NCI-H1048 (cell line): ENCODE measurements at regions not wholly inside any gene's neighbourhood (a gene's known extent, or its start where the extent isn't known, plus 50 kb on each side); places are given as distances from the start of the nearest gene placed in this dataset.

ENCODE experiments used
- DNase-seq: peaks from one replicate; lab custom pipeline; 2025; lab: John Stamatoyannopoulos, UW

- no peak for DNase-seq
These were observed 97.1 kb upstream of the EPB41L3 start for GRCh38 chr18:5640939-5641338.

DNA sequence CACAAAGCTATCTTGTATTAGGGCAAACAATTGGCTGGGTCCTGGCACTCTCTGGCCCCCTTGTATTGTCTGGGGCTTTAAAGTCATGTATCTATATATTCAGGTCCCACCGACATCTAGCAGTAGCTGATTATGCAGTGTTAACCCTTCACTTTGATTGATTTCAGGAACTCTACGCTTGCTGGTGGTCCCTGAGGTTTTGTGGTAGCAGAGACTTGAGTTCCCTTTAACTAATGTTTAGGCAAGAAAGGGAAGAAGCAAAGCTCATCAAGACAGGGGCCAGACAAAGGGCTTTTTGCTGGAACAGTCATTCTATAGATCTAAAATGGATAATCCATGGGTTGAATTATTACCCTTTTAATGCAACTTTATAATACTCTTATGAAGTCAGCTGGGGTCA is 95.3 kb upstream of the EPB41L3 start:
- no peak for DNase-seq

GRCh38 chr18:5632041-5632440 is 88.2 kb upstream of the EPB41L3 start:
- no peak for DNase-seq

- no peak for DNase-seq
These were observed 87.2 kb upstream of the EPB41L3 start for GRCh38 chr18:5630900-5631413.

- peak; percentile 77 for DNase-seq
These were observed 86.5 kb upstream of the EPB41L3 start for GRCh38 chr18:5630057-5630899.

DNA sequence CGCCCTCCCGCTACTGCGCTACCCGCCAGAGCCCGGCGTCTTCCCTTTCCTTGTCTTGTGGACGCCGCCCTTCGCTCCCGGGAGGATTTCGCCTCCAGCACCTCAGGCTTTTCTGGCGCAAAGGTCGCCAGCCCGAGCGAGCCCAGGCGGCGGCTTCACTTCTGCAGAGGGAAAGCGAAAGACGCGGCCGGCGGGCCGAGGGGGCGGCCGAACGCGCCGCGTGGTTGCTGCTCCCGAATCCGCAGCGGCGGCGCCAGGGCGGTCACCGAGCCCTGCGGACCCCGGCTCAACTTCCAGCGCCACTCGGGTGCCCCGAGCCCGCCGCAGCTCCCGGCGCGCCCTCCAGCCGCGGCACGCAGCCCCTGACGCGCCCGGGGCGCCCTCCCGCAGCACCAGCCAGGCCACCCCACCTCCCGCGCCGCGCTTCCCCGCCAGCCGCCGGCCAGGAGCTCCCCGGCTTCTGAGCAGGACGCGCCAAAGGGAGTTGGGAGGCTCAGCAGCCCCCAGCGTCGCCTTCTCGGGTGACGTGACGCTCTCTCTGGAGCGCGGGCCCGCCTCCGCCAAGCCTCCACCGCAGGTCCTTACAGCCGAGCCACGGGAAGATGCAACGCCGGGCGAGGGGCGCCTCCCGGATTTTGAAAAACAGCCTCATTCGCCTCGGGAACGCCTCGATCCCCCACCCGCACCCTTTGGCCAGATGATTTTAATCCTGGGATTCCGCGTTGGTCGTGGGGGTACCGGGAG is 84.9 kb upstream of the EPB41L3 start:
- no peak for DNase-seq

DNA sequence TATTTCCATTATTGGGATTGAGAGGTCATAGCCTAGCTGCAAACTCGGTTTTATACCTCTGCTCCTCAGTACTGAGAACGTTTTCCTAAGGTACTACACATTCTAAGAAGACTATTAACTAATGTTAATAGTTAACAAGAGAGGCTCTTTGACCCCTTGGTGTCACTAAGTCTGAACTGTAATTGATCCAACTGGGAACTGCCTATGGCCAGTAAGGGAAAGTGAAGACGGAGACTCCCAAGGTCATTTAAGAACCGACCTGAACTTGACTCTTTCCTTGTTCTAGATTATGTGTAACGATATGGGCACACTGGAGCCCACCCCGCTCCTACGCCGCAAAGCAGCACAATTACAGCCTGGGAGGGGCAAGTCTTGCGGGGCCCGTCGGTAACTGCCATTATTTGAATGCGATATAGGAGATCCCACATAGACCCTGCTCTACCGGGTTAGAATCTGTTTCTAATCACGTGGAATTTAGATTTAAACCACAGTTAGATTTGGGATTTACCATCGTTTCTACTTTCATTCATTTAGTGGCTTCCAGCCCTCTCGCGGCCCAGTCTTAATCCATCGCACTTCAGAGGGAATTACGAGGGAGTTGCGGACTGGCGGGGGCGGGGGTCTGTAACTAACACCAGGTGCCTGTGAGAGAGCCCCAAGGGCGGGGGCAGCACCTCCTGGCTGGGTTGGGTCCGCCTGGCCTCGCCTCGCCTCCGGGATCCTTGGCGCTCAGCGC is 84.1 kb upstream of the EPB41L3 start:
- DNase-seq = no peak

GRCh38 chr18:5626130-5626880 is 82.5 kb upstream of the EPB41L3 start:
- DNase-seq = no peak

DNA sequence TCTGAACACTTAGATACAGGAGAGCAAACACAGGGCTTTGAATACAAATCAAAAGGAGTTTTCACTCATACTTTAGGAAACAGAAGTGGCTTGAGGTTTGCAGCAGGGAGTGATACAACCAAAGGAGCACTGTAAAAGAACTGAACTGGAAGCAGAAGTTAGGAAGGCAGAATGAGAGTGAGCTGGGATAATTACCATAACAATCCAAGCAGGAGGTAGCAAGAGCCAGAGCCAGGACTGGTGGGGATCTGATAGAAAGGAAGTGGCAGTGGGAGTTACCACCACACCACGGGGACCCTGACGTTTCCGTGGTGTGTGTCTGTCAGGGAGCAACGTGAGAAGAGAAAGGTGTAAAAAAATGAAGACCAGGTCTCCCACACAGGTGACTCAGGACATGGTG is 81.3 kb upstream of the EPB41L3 start:
- DNase-seq = no peak

DNA sequence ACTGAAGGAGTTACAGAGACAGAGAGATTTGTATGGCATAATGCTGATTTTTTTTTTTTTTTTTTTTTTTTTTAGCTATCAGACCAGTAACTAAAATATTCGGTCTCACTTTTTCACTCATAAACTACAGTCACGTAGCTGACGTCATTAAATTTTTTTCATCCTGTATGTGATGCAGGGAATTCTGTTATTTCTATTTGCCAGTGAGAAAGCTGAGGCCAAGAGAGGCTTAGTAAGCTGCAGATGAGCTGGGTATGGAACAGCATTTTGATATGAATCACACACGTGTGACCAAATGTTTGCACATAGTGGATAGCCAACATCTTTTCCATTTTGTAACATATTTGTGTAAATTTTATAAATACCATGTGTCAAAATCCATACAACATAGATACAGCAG is 79.1 kb upstream of the EPB41L3 start:
- DNase-seq = no peak

- no peak for DNase-seq
These were observed 76.5 kb upstream of the EPB41L3 start for GRCh38 chr18:5620289-5620688.

DNA sequence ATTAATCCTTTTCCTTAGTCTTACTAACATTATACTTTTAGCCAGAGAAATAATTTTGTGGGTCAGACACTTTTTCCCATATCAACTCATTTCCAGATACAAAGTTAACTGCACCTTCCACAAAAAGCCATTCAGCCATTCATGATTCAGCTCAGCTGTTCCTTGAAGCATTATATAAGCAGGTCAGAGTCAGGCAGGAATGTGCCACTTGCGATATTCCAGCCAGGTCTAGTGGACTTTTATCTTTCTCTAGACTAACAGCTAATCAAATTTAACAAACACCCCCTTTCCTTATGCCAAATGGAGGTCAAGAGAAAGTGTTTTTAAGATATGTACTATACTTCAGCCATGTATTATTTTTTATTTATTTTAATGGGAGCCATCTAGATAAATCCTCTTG is 75.6 kb upstream of the EPB41L3 start:
- no peak for DNase-seq

DNA sequence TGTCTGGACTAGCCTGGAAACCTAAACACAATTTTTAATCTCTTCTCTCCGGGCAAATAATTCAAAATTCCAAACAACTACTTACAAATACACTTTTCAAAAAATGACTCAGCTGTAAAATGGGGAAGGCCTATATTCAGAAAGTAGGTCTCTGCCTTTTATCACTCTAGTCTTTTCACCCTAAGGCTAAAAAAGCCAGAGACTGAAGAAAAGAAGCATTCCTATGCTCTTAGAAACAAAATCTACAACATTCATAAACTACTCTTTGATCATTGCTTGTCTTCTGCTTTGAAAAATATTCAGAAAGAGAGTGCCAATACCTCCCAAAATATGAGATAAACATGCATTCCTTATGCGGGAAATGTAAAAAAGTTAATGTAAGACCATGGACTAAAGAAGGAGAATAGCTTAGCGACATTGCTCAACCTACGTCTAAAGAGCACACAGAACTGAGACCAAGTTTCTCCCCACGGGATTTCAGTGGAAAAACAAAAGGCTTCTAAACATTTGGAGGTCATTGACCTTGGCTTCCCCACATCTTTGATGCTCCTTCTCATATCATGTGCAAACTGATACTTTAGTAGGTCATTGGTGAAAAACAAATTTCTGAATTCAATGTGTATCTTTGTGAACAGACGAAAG is 74.4 kb upstream of the EPB41L3 start:
- no peak for DNase-seq

DNA sequence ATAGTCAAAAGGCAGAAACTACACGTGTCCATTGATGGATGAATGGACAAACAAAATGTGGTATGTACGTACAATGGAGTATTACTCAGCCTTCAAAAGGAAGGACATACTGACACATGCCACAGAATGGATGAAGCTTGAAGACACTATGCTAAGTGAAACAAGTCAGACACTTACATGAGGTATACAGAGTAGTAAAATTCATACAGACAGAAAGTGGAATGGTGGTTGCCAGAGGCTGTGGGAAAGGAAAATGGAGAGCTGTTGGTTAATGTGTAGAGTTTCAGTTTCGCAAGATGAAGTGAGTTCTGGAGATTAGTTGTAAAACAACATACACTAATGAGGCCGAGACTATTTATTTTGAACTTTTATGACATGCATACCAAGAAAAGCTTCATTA is 67.4 kb upstream of the EPB41L3 start:
- DNase-seq = no peak

DNA sequence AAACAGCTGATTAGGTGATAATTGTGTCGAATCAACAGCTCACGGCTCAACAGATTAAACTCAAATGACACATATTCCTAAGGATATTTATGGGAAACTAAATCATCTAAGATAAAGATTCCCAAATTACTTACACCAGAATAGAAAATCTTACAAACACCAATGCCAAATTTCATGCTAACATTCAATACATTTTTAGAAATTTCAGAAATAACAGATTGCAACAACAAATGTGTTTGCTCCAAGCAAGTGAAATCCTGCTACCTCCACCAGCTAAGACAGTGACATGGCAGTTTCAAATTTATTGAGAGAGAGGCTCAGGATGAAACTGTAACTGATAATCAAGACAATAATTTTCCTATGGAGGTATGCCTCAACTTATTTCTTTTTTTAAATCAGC is 65.0 kb upstream of the EPB41L3 start:
- DNase-seq = no peak

DNA sequence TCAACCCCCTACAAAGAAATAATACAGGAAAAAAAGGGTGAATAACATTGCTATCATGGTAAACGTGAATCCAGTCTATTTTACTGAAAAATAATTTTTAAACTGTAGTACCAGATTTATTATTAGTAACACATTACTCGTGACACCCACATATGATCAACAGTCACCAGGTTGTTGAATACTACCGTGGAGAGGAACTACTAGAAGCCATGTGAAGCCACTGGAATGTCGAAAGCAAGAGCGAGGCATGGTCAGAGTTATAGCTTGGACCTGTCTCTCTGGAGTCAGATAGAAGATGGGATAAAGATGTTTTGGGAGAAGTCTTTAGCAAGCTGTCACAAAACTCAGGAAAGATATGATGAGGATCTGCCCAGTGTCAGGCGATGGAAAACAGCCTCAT is 63.2 kb upstream of the EPB41L3 start:
- no peak for DNase-seq

DNA sequence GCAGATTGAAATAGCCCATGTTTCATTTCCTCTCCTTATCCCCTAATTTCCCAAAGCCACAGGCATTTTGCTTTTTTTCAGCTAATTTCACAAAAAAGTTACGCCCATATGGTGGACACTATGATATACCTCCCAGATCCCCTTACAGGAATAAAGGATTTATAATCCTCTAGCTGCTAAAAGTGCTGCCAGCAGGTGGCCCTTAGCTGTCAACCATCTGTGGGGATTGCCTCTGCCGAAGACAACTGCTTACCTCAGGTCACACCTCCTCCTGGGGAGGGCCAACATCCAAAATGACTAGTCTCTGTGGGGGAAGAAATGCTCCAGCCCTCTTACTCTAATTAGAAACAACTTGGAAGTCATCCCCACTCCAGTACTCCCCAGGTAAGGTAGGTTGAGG is 61.0 kb upstream of the EPB41L3 start:
- no peak for DNase-seq

DNA sequence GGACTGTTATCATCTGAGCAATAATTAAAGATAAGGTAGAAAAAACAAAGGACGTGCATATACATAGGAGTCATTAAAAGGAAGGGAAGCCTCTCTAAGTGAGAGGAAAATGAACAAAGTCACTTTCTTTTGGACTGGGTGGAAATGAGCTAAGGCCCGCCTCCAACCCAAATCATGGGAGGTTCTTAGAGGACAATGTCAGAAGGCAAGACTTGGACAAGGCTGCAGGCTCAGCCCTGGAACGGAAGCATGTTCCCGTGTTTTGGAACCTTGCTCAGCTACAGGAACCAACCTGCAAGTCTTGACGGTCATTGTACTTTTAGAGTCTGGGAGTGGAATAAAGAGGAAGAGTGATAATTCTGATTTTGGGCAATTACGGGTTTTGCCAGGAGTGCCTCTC is 59.4 kb upstream of the EPB41L3 start:
- DNase-seq = no peak

- no peak for DNase-seq
These were observed 57.4 kb upstream of the EPB41L3 start for GRCh38 chr18:5601188-5601624.

GRCh38 chr18:5600378-5601071 is 56.7 kb upstream of the EPB41L3 start:
- no peak for DNase-seq

- DNase-seq = no peak
These were observed 52.8 kb upstream of the EPB41L3 start for GRCh38 chr18:5596585-5596984.
